CD4-positive, alpha-beta T cell (primary cell): ENCODE measurements at regions not wholly inside any gene's neighbourhood (a gene's known extent, or its start where the extent isn't known, plus 50 kb on each side); places are given as distances from the start of the nearest gene placed in this dataset.

Experiments
- ATAC-seq: fragments of 200-7000 bp; cut with Tn5 transposase; one replicate; pipeline ENCODE4 v1.10.0; 2022; ENCODE audit warnings: mild to moderate bottlenecking; ENCODE audit not compliant: poor library complexity
- CTCF ChIA-PET: fragments of 350-600 bp; sonication (Branson Sonifier 250); formaldehyde crosslinking; loops from one replicate; lab custom pipeline; 2021; ENCODE audit warnings: antibody characterized with exemption, inconsistent platforms; lab: Charles Lee
- POLR2A ChIA-PET: fragments of 350-600 bp; sonication (Branson Sonifier 250); formaldehyde crosslinking; loops from one replicate; lab custom pipeline; 2021; ENCODE audit warnings: antibody characterized with exemption, inconsistent platforms; lab: Charles Lee
- DNase-seq, 14 experiments: peaks; one replicate each; pipeline ENCODE4 v3.0.0-alpha.2; 2013 to 2020; ENCODE audit warnings: mixed read lengths in 2 of 14
- H3K27ac ChIP-seq, 2 donors: one replicate each; pipeline versions ENCODE4 v1.5.1 to v1.7.0; 2013; ENCODE audit warnings: low read length in 2 of 2, low read depth in 1 of 2, mild to moderate bottlenecking in 1 of 2
- H3K27me3 ChIP-seq, 2 experiments: 1 replicate in 1 of 2; 2 replicates in 1 of 2; pipeline versions ENCODE4 v1.6.1 to v1.7.0; 2013; ENCODE audit warnings: low read length in 2 of 2, control low read depth in 1 of 2, mild to moderate bottlenecking in 1 of 2, moderate library complexity in 1 of 2; ENCODE audit not compliant: insufficient read depth in 2 of 2, control insufficient read depth in 1 of 2
- H3K36me3 ChIP-seq: one replicate; pipeline ENCODE4 v1.6.1; 2013; ENCODE audit warnings: low read length, control low read depth; ENCODE audit not compliant: insufficient read depth
- H3K4me1 ChIP-seq: one replicate; pipeline ENCODE4 v1.6.1; 2013; ENCODE audit warnings: low read length, control low read depth; ENCODE audit not compliant: insufficient read depth
- H3K4me3 ChIP-seq: one replicate; pipeline ENCODE4 v1.5.1; 2013; ENCODE audit warnings: mild to moderate bottlenecking, low read length, moderate library complexity
- H3K9me3 ChIP-seq, 2 experiments: 1 replicate in 1 of 2; 2 replicates in 1 of 2; pipeline versions ENCODE4 v1.6.1 to v1.7.0; 2013; ENCODE audit warnings: low read length in 2 of 2, mild to moderate bottlenecking in 2 of 2, control low read depth in 1 of 2, moderate library complexity in 1 of 2; ENCODE audit not compliant: control insufficient read depth in 1 of 2, insufficient read depth in 1 of 2
- H3K27ac Mint-ChIP-seq: one replicate; pipeline ENCODE4 v1.8.0; 2020; ENCODE audit warnings: mixed read lengths
- H3K27me3 Mint-ChIP-seq: one replicate; pipeline ENCODE4 v1.8.0; 2021; ENCODE audit warnings: mixed read lengths
- H3K36me3 Mint-ChIP-seq: one replicate; pipeline ENCODE4 v1.8.0; 2021; ENCODE audit warnings: low read depth, mixed read lengths
- H3K4me1 Mint-ChIP-seq: one replicate; pipeline ENCODE4 v1.8.0; 2021; ENCODE audit warnings: low read depth, mixed read lengths
- H3K4me3 Mint-ChIP-seq: one replicate; pipeline ENCODE4 v1.8.0; 2020; ENCODE audit warnings: mild to moderate bottlenecking, mixed read lengths
- H3K9me3 Mint-ChIP-seq: one replicate; pipeline ENCODE4 v1.8.0; 2020; ENCODE audit warnings: mixed read lengths
- intact Hi-C, 2 experiments: fragments of 100-400 bp; cut with DNase I in 1 of 2; cut with micrococcal nuclease in 1 of 2; formaldehyde crosslinking; loops; one replicate each; pipeline versions ENCODE4 v1.15.1 to v1.9.0; 2023 to 2025; cut with DNase I, micrococcal nuclease
- TF ChIP-seq, protein P1 (sequence below): fragments of 200-600 bp; IDR thresholded peaks from one replicate; pipeline ENCODE4 v1.8.0; 2022; ENCODE audit warnings: antibody characterized with exemption, mild to moderate bottlenecking

DNA sequence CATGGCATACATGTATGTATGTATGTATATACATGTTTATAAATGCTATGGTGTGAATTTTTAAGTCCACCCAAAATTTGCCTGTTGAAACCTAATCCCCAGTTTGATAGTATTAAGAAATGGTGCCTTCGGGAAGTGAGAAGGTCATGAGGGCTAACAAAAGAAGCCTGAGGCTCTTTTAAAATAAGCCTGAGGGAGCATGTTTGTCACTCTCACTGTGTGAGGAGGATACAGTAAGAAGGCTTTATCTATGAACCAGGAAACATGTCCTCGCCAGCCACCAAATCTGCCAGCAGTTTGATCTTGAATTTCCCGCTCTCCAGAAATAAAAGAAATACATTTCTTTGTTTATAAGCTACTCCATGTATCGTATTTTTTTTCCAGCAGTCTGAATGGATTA, 163.0 kb upstream of the LINC00305 start:
- H3K9me3 Mint-ChIP-seq, result peaks cover 12% of the 10 kb centered on the region
- DNase-seq (no peak), ATAC-seq (no peak)
- ChIA-PET CTCF (interaction anchor here (0.8 kb wide), 1 partner anchor 12 kb away, joined by 4 read pairs; no protein-coding TSS in a partner anchor), POLR2A (no interaction called here)
- no peak overlapping the region for H3K4me3 Mint-ChIP-seq
- no peaks in the 10 kb centered on the region for H3K36me3 Mint-ChIP-seq
- H3K9me3 ChIP-seq, result no peaks in the 10 kb centered on the region
- intact Hi-C loops, result no loop called here
- H3K27ac ChIP-seq, result no peak overlapping the region
- H3K4me1 ChIP-seq, result no peaks in the 10 kb centered on the region
- TF ChIP-seq, protein P1, sequence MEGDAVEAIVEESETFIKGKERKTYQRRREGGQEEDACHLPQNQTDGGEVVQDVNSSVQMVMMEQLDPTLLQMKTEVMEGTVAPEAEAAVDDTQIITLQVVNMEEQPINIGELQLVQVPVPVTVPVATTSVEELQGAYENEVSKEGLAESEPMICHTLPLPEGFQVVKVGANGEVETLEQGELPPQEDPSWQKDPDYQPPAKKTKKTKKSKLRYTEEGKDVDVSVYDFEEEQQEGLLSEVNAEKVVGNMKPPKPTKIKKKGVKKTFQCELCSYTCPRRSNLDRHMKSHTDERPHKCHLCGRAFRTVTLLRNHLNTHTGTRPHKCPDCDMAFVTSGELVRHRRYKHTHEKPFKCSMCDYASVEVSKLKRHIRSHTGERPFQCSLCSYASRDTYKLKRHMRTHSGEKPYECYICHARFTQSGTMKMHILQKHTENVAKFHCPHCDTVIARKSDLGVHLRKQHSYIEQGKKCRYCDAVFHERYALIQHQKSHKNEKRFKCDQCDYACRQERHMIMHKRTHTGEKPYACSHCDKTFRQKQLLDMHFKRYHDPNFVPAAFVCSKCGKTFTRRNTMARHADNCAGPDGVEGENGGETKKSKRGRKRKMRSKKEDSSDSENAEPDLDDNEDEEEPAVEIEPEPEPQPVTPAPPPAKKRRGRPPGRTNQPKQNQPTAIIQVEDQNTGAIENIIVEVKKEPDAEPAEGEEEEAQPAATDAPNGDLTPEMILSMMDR, result no peak
- H3K27ac Mint-ChIP-seq, result no peak overlapping the region
- no peaks in the 10 kb centered on the region for H3K27me3 Mint-ChIP-seq
- H3K4me1 Mint-ChIP-seq, result no peaks in the 10 kb centered on the region
- no peak overlapping the region for H3K4me3 ChIP-seq
- H3K27me3 ChIP-seq, result no peaks in the 10 kb centered on the region
- no peaks in the 10 kb centered on the region for H3K36me3 ChIP-seq

DNA sequence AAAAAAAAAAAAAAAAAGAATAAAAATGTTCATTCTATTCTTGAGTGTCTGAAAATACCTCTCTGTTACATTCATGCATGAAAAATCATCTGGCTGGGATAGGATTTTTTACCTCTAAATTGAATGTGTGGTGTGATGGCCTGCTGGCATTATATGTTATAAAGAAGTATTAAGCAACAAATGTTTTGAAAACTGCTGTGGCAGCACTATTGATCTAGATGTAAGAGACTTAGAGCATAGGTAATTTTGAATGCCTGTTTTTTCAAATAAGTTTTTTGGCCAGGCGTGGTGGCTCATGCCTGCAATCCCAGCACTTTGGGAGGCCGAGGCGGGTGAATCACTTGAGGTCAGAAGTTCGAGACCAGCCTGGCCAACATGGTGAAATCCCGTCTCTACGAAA, 147.0 kb upstream of the LINC00305 start:
- no peaks in the 10 kb centered on the region for H3K4me1 Mint-ChIP-seq
- no peak overlapping the region for H3K4me3 Mint-ChIP-seq
- Histone ChIP-seq H3K27ac (no peak overlapping the region), H3K4me1 (no peaks in the 10 kb centered on the region), H3K9me3 (no peaks in the 10 kb centered on the region), H3K4me3 (no peak overlapping the region), H3K27me3 (no peaks in the 10 kb centered on the region), H3K36me3 (no peaks in the 10 kb centered on the region)
- DNase-seq (no peak), ATAC-seq (no peak)
- H3K27ac Mint-ChIP-seq, result no peak overlapping the region
- ChIA-PET CTCF (no interaction called here), POLR2A (no interaction called here)
- no peaks in the 10 kb centered on the region for H3K36me3 Mint-ChIP-seq
- intact Hi-C loops, result no loop called here
- no peaks in the 10 kb centered on the region for H3K27me3 Mint-ChIP-seq
- H3K9me3 Mint-ChIP-seq, result peaks cover 9% of the 10 kb centered on the region
- TF ChIP-seq, protein P1, result no peak

DNA sequence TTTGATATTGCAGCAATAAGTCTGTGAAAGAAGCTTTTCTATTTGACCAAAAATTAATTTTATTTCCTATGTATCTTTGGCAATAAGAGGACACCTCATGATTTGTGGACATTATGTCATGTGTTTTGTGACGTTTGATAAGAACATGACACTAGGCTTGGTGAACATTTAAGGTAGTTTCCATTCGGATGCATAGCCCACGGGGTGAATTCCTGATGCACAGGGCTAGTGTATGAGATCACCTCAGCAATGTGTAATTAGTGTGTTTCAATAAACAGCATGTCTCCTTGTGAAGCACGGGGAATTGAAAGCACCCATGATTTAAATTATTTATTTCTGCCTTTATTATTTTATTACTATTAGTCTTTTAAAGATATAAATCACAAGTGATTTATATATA, 146.1 kb upstream of the LINC00305 start:
- no peaks in the 10 kb centered on the region for H3K4me1 Mint-ChIP-seq
- no peak overlapping the region for H3K4me3 Mint-ChIP-seq
- no peaks in the 10 kb centered on the region for H3K4me1 ChIP-seq
- no peaks in the 10 kb centered on the region for H3K27me3 Mint-ChIP-seq
- no peak for DNase-seq
- ChIA-PET CTCF (no interaction called here), POLR2A (no interaction called here)
- H3K36me3 ChIP-seq, result no peaks in the 10 kb centered on the region
- intact Hi-C loops, result no loop called here
- H3K4me3 ChIP-seq, result no peak overlapping the region
- no peak overlapping the region for H3K27ac ChIP-seq
- no peaks in the 10 kb centered on the region for H3K27me3 ChIP-seq
- ATAC-seq, result no peak
- H3K27ac Mint-ChIP-seq, result no peak overlapping the region
- H3K9me3 ChIP-seq, result no peaks in the 10 kb centered on the region
- TF ChIP-seq, protein P1, result no peak
- peaks cover 9% of the 10 kb centered on the region for H3K9me3 Mint-ChIP-seq
- no peaks in the 10 kb centered on the region for H3K36me3 Mint-ChIP-seq
